WTC11 (cell line): ENCODE measurements at regions not wholly inside any gene's neighbourhood (a gene's known extent, or its start where the extent isn't known, plus 50 kb on each side); places are given as distances from the start of the nearest gene placed in this dataset.

Source experiments
- ATAC-seq: fragments of 200-7000 bp; cut with Tn5 transposase; 2 replicates; pipeline ENCODE4 v1.10.0; 2021; ENCODE audit warnings: mild to moderate bottlenecking, moderate library complexity
- CTCF ChIA-PET: fragments of 300-600 bp; sonication (Branson Sonifier 250); formaldehyde crosslinking; loops from one replicate; lab custom pipeline; 2021; ENCODE audit warnings: antibody characterized with exemption; lab: Charles Lee
- POLR2A ChIA-PET: fragments of 350-600 bp; sonication (Branson Sonifier 250); formaldehyde crosslinking; loops from one replicate; lab custom pipeline; 2021; ENCODE audit warnings: antibody characterized with exemption; lab: Charles Lee
- DNase-seq: peaks from one replicate; pipeline ENCODE4 v3.0.0; 2021; ENCODE audit warnings: low spot score
- H3K27ac Mint-ChIP-seq: 2 replicates; pipeline ENCODE4 v1.8.0; 2021; ENCODE audit warnings: mixed read lengths
- H3K27me3 Mint-ChIP-seq: 2 replicates; pipeline ENCODE4 v1.8.0; 2021; ENCODE audit warnings: low read depth, mild to moderate bottlenecking, moderate library complexity, mixed read lengths
- H3K36me3 Mint-ChIP-seq: 2 replicates; pipeline ENCODE4 v1.8.0; 2021; ENCODE audit warnings: mixed read lengths
- H3K4me1 Mint-ChIP-seq: 2 replicates; pipeline ENCODE4 v1.8.0; 2022; ENCODE audit warnings: mixed read lengths
- H3K4me3 Mint-ChIP-seq: 2 replicates; pipeline ENCODE4 v1.8.0; 2021; ENCODE audit warnings: mild to moderate bottlenecking, moderate library complexity, mixed read lengths
- H3K9me3 Mint-ChIP-seq: 2 replicates; pipeline ENCODE4 v1.8.0; 2021; ENCODE audit warnings: mixed read lengths
- CBFB ChIP-seq: sonication (generic); formaldehyde crosslinking; IDR thresholded peaks from 2 replicates; pipeline ENCODE4 v1.8.1; 2022; ENCODE audit warnings: mild to moderate bottlenecking, low read depth, missing genetic modification reagents
- CREM ChIP-seq: sonication (generic); formaldehyde crosslinking; IDR thresholded peaks from 2 replicates; pipeline ENCODE4 v1.8.1; 2022; ENCODE audit warnings: mild to moderate bottlenecking, missing genetic modification reagents, moderate library complexity
- GTF2I ChIP-seq: fragments of 250-450 bp; sonication (Bioruptor Pico); conservative IDR thresholded peaks from 2 replicates; pipeline ENCODE4 v1.4.0; 2021; ENCODE audit warnings: mild to moderate bottlenecking
- HMGA2 ChIP-seq: fragments of 250-450 bp; sonication (Bioruptor Pico); IDR thresholded peaks from 2 replicates; pipeline ENCODE4 v1.4.0; 2021; ENCODE audit warnings: mild to moderate bottlenecking, moderate library complexity
- JAZF1 ChIP-seq: fragments of 250-450 bp; sonication (Bioruptor Pico); IDR thresholded peaks from 2 replicates; pipeline ENCODE4 v1.9.0; 2021; ENCODE audit warnings: moderate library complexity, mild to moderate bottlenecking, inconsistent platforms
- KAT7 ChIP-seq: sonication (generic); formaldehyde crosslinking; IDR thresholded peaks from 2 replicates; pipeline ENCODE4 v1.8.1; 2023; ENCODE audit warnings: missing genetic modification reagents, mild to moderate bottlenecking, borderline replicate concordance
- NR3C1 ChIP-seq: sonication (generic); formaldehyde crosslinking; conservative IDR thresholded peaks from 2 replicates; pipeline ENCODE4 v1.8.1; 2023; ENCODE audit warnings: low read depth, mild to moderate bottlenecking, missing genetic modification reagents
- SMAD4 ChIP-seq: sonication (generic); formaldehyde crosslinking; IDR thresholded peaks from 2 replicates; pipeline ENCODE4 v1.8.0; 2022; ENCODE audit warnings: mild to moderate bottlenecking, missing genetic modification reagents
- TEAD4 ChIP-seq: sonication (generic); formaldehyde crosslinking; IDR thresholded peaks from 2 replicates; pipeline ENCODE4 v1.8.0; 2022; ENCODE audit warnings: mild to moderate bottlenecking, missing genetic modification reagents
- TP53 ChIP-seq: sonication (generic); formaldehyde crosslinking; IDR thresholded peaks from 2 replicates; pipeline ENCODE4 v1.8.1; 2023; ENCODE audit warnings: mild to moderate bottlenecking, missing genetic modification reagents
- ZNF121 ChIP-seq: sonication (generic); formaldehyde crosslinking; IDR thresholded peaks from 2 replicates; pipeline ENCODE4 v1.8.0; 2023; ENCODE audit warnings: missing genetic modification reagents
- ZNF138 ChIP-seq: sonication (generic); formaldehyde crosslinking; conservative IDR thresholded peaks from 2 replicates; pipeline ENCODE4 v1.8.1; 2022; ENCODE audit warnings: mild to moderate bottlenecking, moderate library complexity, missing genetic modification reagents
- ZNF219 ChIP-seq: sonication (generic); formaldehyde crosslinking; IDR thresholded peaks from 2 replicates; pipeline ENCODE4 v1.8.0; 2023; ENCODE audit warnings: missing genetic modification reagents, mild to moderate bottlenecking, borderline replicate concordance
- ZNF232 ChIP-seq: sonication (generic); formaldehyde crosslinking; IDR thresholded peaks from 2 replicates; pipeline ENCODE4 v1.8.0; 2022; ENCODE audit warnings: mild to moderate bottlenecking, missing genetic modification reagents
- ZNF263 ChIP-seq: sonication (generic); formaldehyde crosslinking; IDR thresholded peaks from 2 replicates; pipeline ENCODE4 v1.8.1; 2022; ENCODE audit warnings: low read depth, mild to moderate bottlenecking, moderate library complexity, missing genetic modification reagents
- ZNF423 ChIP-seq: fragments of 250-450 bp; sonication (Bioruptor Pico); IDR thresholded peaks from 2 replicates; pipeline ENCODE4 v2.1.2; 2022; ENCODE audit warnings: mild to moderate bottlenecking, moderate library complexity
- TF ChIP-seq, protein P1 (sequence below): sonication (generic); formaldehyde crosslinking; IDR thresholded peaks from 2 replicates; pipeline ENCODE4 v1.8.0; 2022; ENCODE audit warnings: mild to moderate bottlenecking, missing genetic modification reagents
- TF ChIP-seq, protein P2 (sequence below): fragments of 250-450 bp; sonication (Bioruptor Pico); IDR thresholded peaks from 2 replicates; pipeline ENCODE4 v1.9.0; 2021; ENCODE audit warnings: mild to moderate bottlenecking
- TF ChIP-seq, protein P3 (sequence below): fragments of 250-450 bp; sonication (Bioruptor Pico); IDR thresholded peaks from 2 replicates; pipeline ENCODE4 v1.9.0; 2021; ENCODE audit warnings: mild to moderate bottlenecking
- TF ChIP-seq, protein P4 (sequence below): sonication (generic); formaldehyde crosslinking; conservative IDR thresholded peaks from 2 replicates; pipeline ENCODE4 v1.8.1; 2022; ENCODE audit warnings: mild to moderate bottlenecking, missing genetic modification reagents
- TF ChIP-seq, protein P5 (sequence below): fragments of 250-450 bp; sonication (Bioruptor Pico); IDR thresholded peaks from 2 replicates; pipeline ENCODE4 v1.9.0; 2021; ENCODE audit warnings: mild to moderate bottlenecking, borderline replicate concordance
- TF ChIP-seq, protein P6 (sequence below): sonication (generic); formaldehyde crosslinking; IDR thresholded peaks from 2 replicates; pipeline ENCODE4 v1.8.0; 2023; ENCODE audit warnings: mild to moderate bottlenecking, missing genetic modification reagents
- TF ChIP-seq, protein P7 (sequence below): sonication (generic); formaldehyde crosslinking; IDR thresholded peaks from 2 replicates; pipeline ENCODE4 v1.8.1; 2023; ENCODE audit warnings: mild to moderate bottlenecking, missing genetic modification reagents, moderate library complexity

DNA sequence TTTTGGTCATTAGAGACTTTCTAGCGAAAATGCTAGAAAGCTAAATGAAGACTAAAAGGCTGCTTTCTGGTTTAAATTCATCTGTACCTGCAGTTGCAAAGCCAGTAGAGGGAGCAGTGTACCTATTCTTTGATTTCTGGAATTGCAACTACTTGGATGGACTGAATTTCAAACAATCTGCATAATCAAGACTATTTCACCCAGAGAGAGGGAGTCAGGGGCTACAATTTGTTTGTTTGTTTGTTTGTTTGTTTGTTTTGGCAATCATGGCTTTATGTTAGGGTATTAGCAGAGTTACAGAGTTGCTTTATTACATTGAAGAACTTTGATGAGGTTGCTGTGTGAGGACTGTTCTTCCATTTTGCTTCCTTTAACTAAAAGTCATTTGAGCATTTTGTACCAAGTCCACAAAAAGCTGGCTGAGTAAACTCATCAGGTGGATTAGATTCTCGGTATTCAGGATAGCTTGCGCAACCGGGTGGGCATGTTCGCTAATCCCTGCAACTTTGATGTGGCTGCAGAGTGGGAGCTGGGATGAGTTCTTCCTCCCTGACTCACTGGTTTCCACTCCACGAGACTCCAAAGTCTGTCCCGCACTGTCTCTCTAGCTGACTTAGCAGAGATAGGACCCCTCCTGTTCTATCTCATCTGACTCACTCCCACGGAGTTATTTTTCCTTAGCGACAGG, 80.0 kb upstream of the TUT7 start:
- CTCF ChIA-PET: interaction anchor here (0.5 to 3.3 kb wide), 32 partner anchors 9 to 888 kb away, joined by 3 to 30 read pairs (median 4); no protein-coding TSS in a partner anchor
- POLR2A ChIA-PET: no interaction called here

DNA sequence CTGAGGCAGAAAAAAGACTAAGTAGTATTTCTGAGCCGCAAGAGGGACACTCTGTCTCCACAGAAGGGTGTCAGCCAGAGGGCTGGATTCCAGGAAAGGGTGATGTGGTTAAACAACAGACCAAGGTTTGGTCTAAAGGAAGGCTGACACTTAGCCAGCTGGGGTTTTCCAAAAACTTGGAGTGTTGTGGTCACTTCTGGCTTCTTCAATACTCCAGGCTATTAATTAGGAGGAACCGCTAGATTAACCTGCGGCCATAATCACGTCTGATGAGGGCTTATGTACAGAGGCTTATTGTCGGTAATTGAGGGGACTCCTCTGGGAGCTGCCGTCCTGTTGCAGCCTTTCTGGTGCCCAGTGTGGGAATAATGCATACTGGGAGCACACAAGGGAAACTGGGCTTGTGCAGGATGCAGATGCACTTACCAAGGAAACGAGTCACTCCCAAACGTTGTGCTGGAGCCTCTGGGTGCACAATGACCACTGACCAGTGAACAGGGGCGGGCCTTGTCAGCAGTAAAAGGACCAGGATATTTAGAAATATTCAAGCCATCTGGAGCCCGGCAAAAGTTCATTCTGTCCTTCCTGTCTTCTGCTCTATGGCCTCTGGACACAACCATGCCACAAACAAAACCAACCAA, 70.2 kb upstream of the TUT7 start:
- no peak for DNase-seq
- H3K4me3 Mint-ChIP-seq: no peak overlapping the region
- TF ChIP-seq, protein P1, sequence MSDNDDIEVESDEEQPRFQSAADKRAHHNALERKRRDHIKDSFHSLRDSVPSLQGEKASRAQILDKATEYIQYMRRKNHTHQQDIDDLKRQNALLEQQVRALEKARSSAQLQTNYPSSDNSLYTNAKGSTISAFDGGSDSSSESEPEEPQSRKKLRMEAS: no peak
- TF ChIP-seq ZNF232 (CRISPR knock-in tag): no peak
- TF ChIP-seq CBFB (CRISPR knock-in tag): no peak
- TF ChIP-seq, protein P2, sequence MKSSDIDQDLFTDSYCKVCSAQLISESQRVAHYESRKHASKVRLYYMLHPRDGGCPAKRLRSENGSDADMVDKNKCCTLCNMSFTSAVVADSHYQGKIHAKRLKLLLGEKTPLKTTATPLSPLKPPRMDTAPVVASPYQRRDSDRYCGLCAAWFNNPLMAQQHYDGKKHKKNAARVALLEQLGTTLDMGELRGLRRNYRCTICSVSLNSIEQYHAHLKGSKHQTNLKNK (CRISPR knock-in tag): no peak
- TF ChIP-seq KAT7 (CRISPR knock-in tag): no peak
- no peak for TF ChIP-seq ZNF121
- TF ChIP-seq, protein P3, sequence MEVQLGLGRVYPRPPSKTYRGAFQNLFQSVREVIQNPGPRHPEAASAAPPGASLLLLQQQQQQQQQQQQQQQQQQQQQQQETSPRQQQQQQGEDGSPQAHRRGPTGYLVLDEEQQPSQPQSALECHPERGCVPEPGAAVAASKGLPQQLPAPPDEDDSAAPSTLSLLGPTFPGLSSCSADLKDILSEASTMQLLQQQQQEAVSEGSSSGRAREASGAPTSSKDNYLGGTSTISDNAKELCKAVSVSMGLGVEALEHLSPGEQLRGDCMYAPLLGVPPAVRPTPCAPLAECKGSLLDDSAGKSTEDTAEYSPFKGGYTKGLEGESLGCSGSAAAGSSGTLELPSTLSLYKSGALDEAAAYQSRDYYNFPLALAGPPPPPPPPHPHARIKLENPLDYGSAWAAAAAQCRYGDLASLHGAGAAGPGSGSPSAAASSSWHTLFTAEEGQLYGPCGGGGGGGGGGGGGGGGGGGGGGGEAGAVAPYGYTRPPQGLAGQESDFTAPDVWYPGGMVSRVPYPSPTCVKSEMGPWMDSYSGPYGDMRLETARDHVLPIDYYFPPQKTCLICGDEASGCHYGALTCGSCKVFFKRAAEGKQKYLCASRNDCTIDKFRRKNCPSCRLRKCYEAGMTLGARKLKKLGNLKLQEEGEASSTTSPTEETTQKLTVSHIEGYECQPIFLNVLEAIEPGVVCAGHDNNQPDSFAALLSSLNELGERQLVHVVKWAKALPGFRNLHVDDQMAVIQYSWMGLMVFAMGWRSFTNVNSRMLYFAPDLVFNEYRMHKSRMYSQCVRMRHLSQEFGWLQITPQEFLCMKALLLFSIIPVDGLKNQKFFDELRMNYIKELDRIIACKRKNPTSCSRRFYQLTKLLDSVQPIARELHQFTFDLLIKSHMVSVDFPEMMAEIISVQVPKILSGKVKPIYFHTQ (CRISPR knock-in tag): no peak
- no peak for TF ChIP-seq TP53 (CRISPR knock-in tag)
- no peak for TF ChIP-seq TEAD4 (CRISPR knock-in tag)
- no peak for TF ChIP-seq ZNF138
- TF ChIP-seq SMAD4: no peak
- no peaks in the 10 kb centered on the region; the same call in 1 of the 2 replicates for H3K9me3 Mint-ChIP-seq
- peaks cover 11% of the 10 kb centered on the region for H3K27me3 Mint-ChIP-seq
- peaks cover 4% of the 10 kb centered on the region for H3K4me1 Mint-ChIP-seq
- ATAC-seq: no peak
- H3K36me3 Mint-ChIP-seq: no peaks in the 10 kb centered on the region
- ChIA-PET POLR2A (no interaction called here), CTCF (interaction anchor here (1.1 kb wide), 1 partner anchor 10 kb away, joined by 3 read pairs; no protein-coding TSS in a partner anchor)
- no peak overlapping the region for H3K27ac Mint-ChIP-seq

More for the DNA sequence above, 80.0 kb upstream of the TUT7 start:
- H3K36me3 Mint-ChIP-seq: peaks cover 10% of the 10 kb centered on the region
- H3K4me1 Mint-ChIP-seq: peaks cover 15% of the 10 kb centered on the region
- peak; percentile 46; the same call in 1 of the 2 replicates for ATAC-seq
- H3K9me3 Mint-ChIP-seq: peaks cover 15% of the 10 kb centered on the region
- TF ChIP-seq JAZF1 (CRISPR knock-in tag) (no peak), ZNF263 (CRISPR knock-in tag) (no peak), GTF2I (no peak), HMGA2 (CRISPR knock-in tag) (no peak), NR3C1 (CRISPR knock-in tag) (no peak), ZNF219 (CRISPR knock-in tag) (no peak), ZNF423 (CRISPR knock-in tag) (no peak), CBFB (CRISPR knock-in tag) (no peak), ZNF138 (no peak), CREM (CRISPR knock-in tag) (no peak)
- TF ChIP-seq, protein P4, sequence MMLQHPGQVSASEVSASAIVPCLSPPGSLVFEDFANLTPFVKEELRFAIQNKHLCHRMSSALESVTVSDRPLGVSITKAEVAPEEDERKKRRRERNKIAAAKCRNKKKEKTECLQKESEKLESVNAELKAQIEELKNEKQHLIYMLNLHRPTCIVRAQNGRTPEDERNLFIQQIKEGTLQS (CRISPR knock-in tag): no peak
- TF ChIP-seq, protein P5, sequence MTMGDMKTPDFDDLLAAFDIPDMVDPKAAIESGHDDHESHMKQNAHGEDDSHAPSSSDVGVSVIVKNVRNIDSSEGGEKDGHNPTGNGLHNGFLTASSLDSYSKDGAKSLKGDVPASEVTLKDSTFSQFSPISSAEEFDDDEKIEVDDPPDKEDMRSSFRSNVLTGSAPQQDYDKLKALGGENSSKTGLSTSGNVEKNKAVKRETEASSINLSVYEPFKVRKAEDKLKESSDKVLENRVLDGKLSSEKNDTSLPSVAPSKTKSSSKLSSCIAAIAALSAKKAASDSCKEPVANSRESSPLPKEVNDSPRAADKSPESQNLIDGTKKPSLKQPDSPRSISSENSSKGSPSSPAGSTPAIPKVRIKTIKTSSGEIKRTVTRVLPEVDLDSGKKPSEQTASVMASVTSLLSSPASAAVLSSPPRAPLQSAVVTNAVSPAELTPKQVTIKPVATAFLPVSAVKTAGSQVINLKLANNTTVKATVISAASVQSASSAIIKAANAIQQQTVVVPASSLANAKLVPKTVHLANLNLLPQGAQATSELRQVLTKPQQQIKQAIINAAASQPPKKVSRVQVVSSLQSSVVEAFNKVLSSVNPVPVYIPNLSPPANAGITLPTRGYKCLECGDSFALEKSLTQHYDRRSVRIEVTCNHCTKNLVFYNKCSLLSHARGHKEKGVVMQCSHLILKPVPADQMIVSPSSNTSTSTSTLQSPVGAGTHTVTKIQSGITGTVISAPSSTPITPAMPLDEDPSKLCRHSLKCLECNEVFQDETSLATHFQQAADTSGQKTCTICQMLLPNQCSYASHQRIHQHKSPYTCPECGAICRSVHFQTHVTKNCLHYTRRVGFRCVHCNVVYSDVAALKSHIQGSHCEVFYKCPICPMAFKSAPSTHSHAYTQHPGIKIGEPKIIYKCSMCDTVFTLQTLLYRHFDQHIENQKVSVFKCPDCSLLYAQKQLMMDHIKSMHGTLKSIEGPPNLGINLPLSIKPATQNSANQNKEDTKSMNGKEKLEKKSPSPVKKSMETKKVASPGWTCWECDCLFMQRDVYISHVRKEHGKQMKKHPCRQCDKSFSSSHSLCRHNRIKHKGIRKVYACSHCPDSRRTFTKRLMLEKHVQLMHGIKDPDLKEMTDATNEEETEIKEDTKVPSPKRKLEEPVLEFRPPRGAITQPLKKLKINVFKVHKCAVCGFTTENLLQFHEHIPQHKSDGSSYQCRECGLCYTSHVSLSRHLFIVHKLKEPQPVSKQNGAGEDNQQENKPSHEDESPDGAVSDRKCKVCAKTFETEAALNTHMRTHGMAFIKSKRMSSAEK (CRISPR knock-in tag): no peak
- TF ChIP-seq, protein P6, sequence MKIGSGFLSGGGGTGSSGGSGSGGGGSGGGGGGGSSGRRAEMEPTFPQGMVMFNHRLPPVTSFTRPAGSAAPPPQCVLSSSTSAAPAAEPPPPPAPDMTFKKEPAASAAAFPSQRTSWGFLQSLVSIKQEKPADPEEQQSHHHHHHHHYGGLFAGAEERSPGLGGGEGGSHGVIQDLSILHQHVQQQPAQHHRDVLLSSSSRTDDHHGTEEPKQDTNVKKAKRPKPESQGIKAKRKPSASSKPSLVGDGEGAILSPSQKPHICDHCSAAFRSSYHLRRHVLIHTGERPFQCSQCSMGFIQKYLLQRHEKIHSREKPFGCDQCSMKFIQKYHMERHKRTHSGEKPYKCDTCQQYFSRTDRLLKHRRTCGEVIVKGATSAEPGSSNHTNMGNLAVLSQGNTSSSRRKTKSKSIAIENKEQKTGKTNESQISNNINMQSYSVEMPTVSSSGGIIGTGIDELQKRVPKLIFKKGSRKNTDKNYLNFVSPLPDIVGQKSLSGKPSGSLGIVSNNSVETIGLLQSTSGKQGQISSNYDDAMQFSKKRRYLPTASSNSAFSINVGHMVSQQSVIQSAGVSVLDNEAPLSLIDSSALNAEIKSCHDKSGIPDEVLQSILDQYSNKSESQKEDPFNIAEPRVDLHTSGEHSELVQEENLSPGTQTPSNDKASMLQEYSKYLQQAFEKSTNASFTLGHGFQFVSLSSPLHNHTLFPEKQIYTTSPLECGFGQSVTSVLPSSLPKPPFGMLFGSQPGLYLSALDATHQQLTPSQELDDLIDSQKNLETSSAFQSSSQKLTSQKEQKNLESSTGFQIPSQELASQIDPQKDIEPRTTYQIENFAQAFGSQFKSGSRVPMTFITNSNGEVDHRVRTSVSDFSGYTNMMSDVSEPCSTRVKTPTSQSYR (CRISPR knock-in tag): no peak
- TF ChIP-seq, protein P7, sequence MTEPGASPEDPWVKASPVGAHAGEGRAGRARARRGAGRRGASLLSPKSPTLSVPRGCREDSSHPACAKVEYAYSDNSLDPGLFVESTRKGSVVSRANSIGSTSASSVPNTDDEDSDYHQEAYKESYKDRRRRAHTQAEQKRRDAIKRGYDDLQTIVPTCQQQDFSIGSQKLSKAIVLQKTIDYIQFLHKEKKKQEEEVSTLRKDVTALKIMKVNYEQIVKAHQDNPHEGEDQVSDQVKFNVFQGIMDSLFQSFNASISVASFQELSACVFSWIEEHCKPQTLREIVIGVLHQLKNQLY (CRISPR knock-in tag): no peak
- no peaks in the 10 kb centered on the region; the same call in 1 of the 2 replicates for H3K27me3 Mint-ChIP-seq
- no peak overlapping the region for H3K27ac Mint-ChIP-seq
- peak overlapping the region; percentile 28; the same call in 1 of the 2 replicates for H3K4me3 Mint-ChIP-seq
- DNase-seq: no peak
